SHP77 (cell line): ENCODE measurements at regions not wholly inside any gene's neighbourhood (a gene's known extent, or its start where the extent isn't known, plus 50 kb on each side); places are given as distances from the start of the nearest gene placed in this dataset.
"Not testable (repeated sequence)": the region's sequence is repeated elsewhere in the genome, so short reads cannot be mapped to it uniquely, and the experiment has no call there.

Source experiments
- DNase-seq, 2 experiments: peaks; one replicate each; lab custom pipeline; 2025; lab: John Stamatoyannopoulos, UW

GRCh38 chr3:103976931-103977339 is 1389.8 kb upstream of the ALCAM start:
- DNase-seq: no peak

GRCh38 chr3:103977417-103977816 is 1389.3 kb upstream of the ALCAM start:
- DNase-seq: no peak

- DNase-seq: no peak
Observed at GRCh38 chr3:103991461-103992115, 1375.1 kb upstream of the ALCAM start.

- no peak for DNase-seq
Observed at GRCh38 chr3:103992469-103992868, 1374.2 kb upstream of the ALCAM start.

- no peak for DNase-seq
Observed at GRCh38 chr3:104004956-104005355, 1361.8 kb upstream of the ALCAM start.

- no peak for DNase-seq
Observed at GRCh38 chr3:104005815-104006214, 1360.9 kb upstream of the ALCAM start.

- no peak for DNase-seq
Observed at GRCh38 chr3:104018541-104018940, 1348.2 kb upstream of the ALCAM start.

GRCh38 chr3:104031598-104031997 is 1335.1 kb upstream of the ALCAM start:
- no peak for DNase-seq

GRCh38 chr3:104032283-104032682 is 1334.4 kb upstream of the ALCAM start:
- no peak for DNase-seq

- DNase-seq: no peak
Observed at GRCh38 chr3:104040896-104041295, 1325.8 kb upstream of the ALCAM start.

GRCh38 chr3:104043001-104043543 is 1323.6 kb upstream of the ALCAM start:
- not testable (repeated sequence) for DNase-seq

- DNase-seq: no peak
Observed at GRCh38 chr3:104044002-104044401, 1322.7 kb upstream of the ALCAM start.

- DNase-seq: no peak
Observed at GRCh38 chr3:104066658-104067057, 1300.1 kb upstream of the ALCAM start.

GRCh38 chr3:104069114-104069513 is 1297.6 kb upstream of the ALCAM start:
- DNase-seq: no peak

GRCh38 chr3:104070906-104071305 is 1295.8 kb upstream of the ALCAM start:
- DNase-seq: no peak

GRCh38 chr3:104080088-104080626 is 1286.6 kb upstream of the ALCAM start:
- DNase-seq: no peak

GRCh38 chr3:104088738-104089137 is 1278.0 kb upstream of the ALCAM start:
- no peak for DNase-seq

GRCh38 chr3:104089987-104090386 is 1276.7 kb upstream of the ALCAM start:
- not testable (repeated sequence) for DNase-seq

GRCh38 chr3:104101736-104102135 is 1265.0 kb upstream of the ALCAM start:
- DNase-seq: no peak

- DNase-seq: peak; percentile 73 to 79
Observed at GRCh38 chr3:104102386-104102785, 1264.3 kb upstream of the ALCAM start.

GRCh38 chr3:104106276-104106675 is 1260.4 kb upstream of the ALCAM start:
- DNase-seq: peak in 1 of 2 experiments; percentile 64

GRCh38 chr3:104108522-104108921 is 1258.2 kb upstream of the ALCAM start:
- no peak for DNase-seq

GRCh38 chr3:104126463-104126862 is 1240.2 kb upstream of the ALCAM start:
- peak; percentile 73 to 86 for DNase-seq
